ENCODE measurements at regions not wholly inside any gene's neighbourhood (a gene's known extent, or its start where the extent isn't known, plus 50 kb on each side); places are given as distances from the start of the nearest gene placed in this dataset.
"Not testable (repeated sequence)": the region's sequence is repeated elsewhere in the genome, so short reads cannot be mapped to it uniquely, and the experiment has no call there.

GRCh38 chr13:18835754-18836153 is 345.9 kb downstream of the TUBA3C start:
- not testable (repeated sequence) for H3K36me3 Mint-ChIP-seq; H3K4me3 ChIP-seq (ENCODE audit: low read depth, low read length); ATAC-seq (ENCODE audit: low read depth in 2 of 2); H3K27ac Mint-ChIP-seq; DNase-seq; H3K27me3 ChIP-seq (ENCODE audit: control insufficient read depth, insufficient read depth, low read length); H3K9me3 ChIP-seq (ENCODE audit: control insufficient read depth in 2 of 2, low read length in 2 of 2); H3K36me3 ChIP-seq (ENCODE audit: control insufficient read depth, insufficient read depth, low read length); H3K4me1 ChIP-seq (ENCODE audit: control insufficient read depth, insufficient read depth, low read length, poor library complexity, severe bottlenecking); H3K27me3 Mint-ChIP-seq; H3K4me1 Mint-ChIP-seq; H3K4me3 Mint-ChIP-seq; H3K27ac ChIP-seq (ENCODE audit: insufficient read depth, low read length, poor library complexity, severe bottlenecking); H3K9me3 Mint-ChIP-seq

- not testable (repeated sequence) for H3K4me1 Mint-ChIP-seq; H3K27me3 ChIP-seq (ENCODE audit: control insufficient read depth, insufficient read depth, low read length); ATAC-seq (ENCODE audit: low read depth in 2 of 2); H3K9me3 ChIP-seq (ENCODE audit: control insufficient read depth in 2 of 2, low read length in 2 of 2); H3K36me3 ChIP-seq (ENCODE audit: control insufficient read depth, insufficient read depth, low read length); H3K27me3 Mint-ChIP-seq; H3K27ac ChIP-seq (ENCODE audit: insufficient read depth, low read length, poor library complexity, severe bottlenecking); H3K4me3 ChIP-seq (ENCODE audit: low read depth, low read length); H3K4me1 ChIP-seq (ENCODE audit: control insufficient read depth, insufficient read depth, low read length, poor library complexity, severe bottlenecking); H3K36me3 Mint-ChIP-seq; DNase-seq; H3K9me3 Mint-ChIP-seq; H3K4me3 Mint-ChIP-seq
- peak overlapping the region in 1 of 3 donors; percentile 43 for H3K27ac Mint-ChIP-seq
These were observed 356.9 kb downstream of the TUBA3C start for GRCh38 chr13:18824678-18825077.

- not testable (repeated sequence) for H3K36me3 ChIP-seq (ENCODE audit: control insufficient read depth, insufficient read depth, low read length); DNase-seq; H3K4me3 ChIP-seq (ENCODE audit: low read depth, low read length); H3K27me3 Mint-ChIP-seq; H3K27ac ChIP-seq (ENCODE audit: insufficient read depth, low read length, poor library complexity, severe bottlenecking); H3K27ac Mint-ChIP-seq; H3K27me3 ChIP-seq (ENCODE audit: control insufficient read depth, insufficient read depth, low read length); ATAC-seq (ENCODE audit: low read depth in 2 of 2); H3K4me1 Mint-ChIP-seq; H3K4me3 Mint-ChIP-seq; H3K9me3 Mint-ChIP-seq; H3K36me3 Mint-ChIP-seq; H3K9me3 ChIP-seq (ENCODE audit: control insufficient read depth in 2 of 2, low read length in 2 of 2); H3K4me1 ChIP-seq (ENCODE audit: control insufficient read depth, insufficient read depth, low read length, poor library complexity, severe bottlenecking)
These were observed 358.7 kb downstream of the TUBA3C start for GRCh38 chr13:18822655-18823639.

GRCh38 chr13:18773988-18774387 is 407.6 kb downstream of the TUBA3C start:
- H3K4me1 ChIP-seq (ENCODE audit: control insufficient read depth, insufficient read depth, low read length, poor library complexity, severe bottlenecking); H3K9me3 ChIP-seq (ENCODE audit: control insufficient read depth in 2 of 2, low read length in 2 of 2); DNase-seq; H3K4me3 ChIP-seq (ENCODE audit: low read depth, low read length); H3K4me1 Mint-ChIP-seq; H3K36me3 Mint-ChIP-seq; H3K9me3 Mint-ChIP-seq; H3K36me3 ChIP-seq (ENCODE audit: control insufficient read depth, insufficient read depth, low read length); H3K4me3 Mint-ChIP-seq; H3K27ac Mint-ChIP-seq; H3K27ac ChIP-seq (ENCODE audit: insufficient read depth, low read length, poor library complexity, severe bottlenecking); ATAC-seq (ENCODE audit: low read depth in 2 of 2); H3K27me3 ChIP-seq (ENCODE audit: control insufficient read depth, insufficient read depth, low read length); H3K27me3 Mint-ChIP-seq: not testable (repeated sequence)

- not testable (repeated sequence) for ATAC-seq (ENCODE audit: low read depth in 2 of 2); H3K4me3 Mint-ChIP-seq; H3K4me1 Mint-ChIP-seq; H3K36me3 ChIP-seq (ENCODE audit: control insufficient read depth, insufficient read depth, low read length); H3K36me3 Mint-ChIP-seq; H3K27ac Mint-ChIP-seq; DNase-seq; H3K4me1 ChIP-seq (ENCODE audit: control insufficient read depth, insufficient read depth, low read length, poor library complexity, severe bottlenecking); H3K9me3 ChIP-seq (ENCODE audit: control insufficient read depth in 2 of 2, low read length in 2 of 2); H3K27me3 Mint-ChIP-seq; H3K27ac ChIP-seq (ENCODE audit: insufficient read depth, low read length, poor library complexity, severe bottlenecking); H3K9me3 Mint-ChIP-seq; H3K4me3 ChIP-seq (ENCODE audit: low read depth, low read length); H3K27me3 ChIP-seq (ENCODE audit: control insufficient read depth, insufficient read depth, low read length)
These were observed 439.9 kb downstream of the TUBA3C start for GRCh38 chr13:18741696-18742095.

- no peaks in the 10 kb centered on the region for H3K27me3 ChIP-seq (ENCODE audit: control insufficient read depth, insufficient read depth, low read length)
- no peak for ATAC-seq (ENCODE audit: low read depth in 2 of 2)
- no peaks in the 10 kb centered on the region for H3K4me1 Mint-ChIP-seq
- H3K4me3 Mint-ChIP-seq: no peak overlapping the region
- no peak overlapping the region for H3K4me3 ChIP-seq (ENCODE audit: low read depth, low read length)
- no peaks in the 10 kb centered on the region for H3K36me3 Mint-ChIP-seq
- no peaks in the 10 kb centered on the region for H3K4me1 ChIP-seq (ENCODE audit: control insufficient read depth, insufficient read depth, low read length, poor library complexity, severe bottlenecking)
- H3K9me3 ChIP-seq (ENCODE audit: control insufficient read depth in 2 of 2, low read length in 2 of 2): no peaks in the 10 kb centered on the region
- no peak overlapping the region for H3K27ac ChIP-seq (ENCODE audit: insufficient read depth, low read length, poor library complexity, severe bottlenecking)
- peaks cover 0 to 5% (median 0%) of the 10 kb centered on the region in 7 donors for H3K9me3 Mint-ChIP-seq
- H3K36me3 ChIP-seq (ENCODE audit: control insufficient read depth, insufficient read depth, low read length): no peaks in the 10 kb centered on the region
- no peak for DNase-seq
- H3K27me3 Mint-ChIP-seq: no peaks in the 10 kb centered on the region
- no peak overlapping the region for H3K27ac Mint-ChIP-seq
These were observed 442.3 kb downstream of the TUBA3C start for GRCh38 chr13:18739310-18739709.

GRCh38 chr13:18738086-18738485 is 443.5 kb downstream of the TUBA3C start:
- not testable (repeated sequence) for H3K27ac ChIP-seq (ENCODE audit: insufficient read depth, low read length, poor library complexity, severe bottlenecking); H3K27me3 Mint-ChIP-seq; H3K27ac Mint-ChIP-seq; DNase-seq; H3K27me3 ChIP-seq (ENCODE audit: control insufficient read depth, insufficient read depth, low read length); H3K4me3 Mint-ChIP-seq; H3K4me1 Mint-ChIP-seq; H3K36me3 Mint-ChIP-seq; H3K4me3 ChIP-seq (ENCODE audit: low read depth, low read length); ATAC-seq (ENCODE audit: low read depth in 2 of 2); H3K4me1 ChIP-seq (ENCODE audit: control insufficient read depth, insufficient read depth, low read length, poor library complexity, severe bottlenecking); H3K9me3 Mint-ChIP-seq; H3K9me3 ChIP-seq (ENCODE audit: control insufficient read depth in 2 of 2, low read length in 2 of 2); H3K36me3 ChIP-seq (ENCODE audit: control insufficient read depth, insufficient read depth, low read length)

- DNase-seq; H3K9me3 Mint-ChIP-seq; H3K4me1 Mint-ChIP-seq; H3K27me3 Mint-ChIP-seq; H3K4me3 ChIP-seq (ENCODE audit: low read depth, low read length); H3K4me1 ChIP-seq (ENCODE audit: control insufficient read depth, insufficient read depth, low read length, poor library complexity, severe bottlenecking); H3K36me3 Mint-ChIP-seq; H3K9me3 ChIP-seq (ENCODE audit: control insufficient read depth in 2 of 2, low read length in 2 of 2); H3K4me3 Mint-ChIP-seq; ATAC-seq (ENCODE audit: low read depth in 2 of 2); H3K36me3 ChIP-seq (ENCODE audit: control insufficient read depth, insufficient read depth, low read length); H3K27ac ChIP-seq (ENCODE audit: insufficient read depth, low read length, poor library complexity, severe bottlenecking); H3K27me3 ChIP-seq (ENCODE audit: control insufficient read depth, insufficient read depth, low read length): not testable (repeated sequence)
- peak overlapping the region in 1 of 3 donors; percentile 83 for H3K27ac Mint-ChIP-seq
These were observed 454.5 kb downstream of the TUBA3C start for GRCh38 chr13:18727138-18727537.

All from CD4-positive, CD25-positive, alpha-beta regulatory T cell (primary cell).